Osteocyte (in vitro differentiated cells): ENCODE measurements at regions not wholly inside any gene's neighbourhood (a gene's known extent, or its start where the extent isn't known, plus 50 kb on each side); places are given as distances from the start of the nearest gene placed in this dataset.

Experiments
- DNase-seq: peaks from one replicate; pipeline ENCODE4 v3.0.0; 2021; ENCODE audit warnings: mixed read lengths; ENCODE audit not compliant: unreplicated experiment; ENCODE audit errors: extremely low spot score
- H3K27ac Mint-ChIP-seq: one replicate; pipeline ENCODE4 v1.8.0; 2021; ENCODE audit warnings: mild to moderate bottlenecking, mixed read lengths; ENCODE audit not compliant: unreplicated experiment
- H3K27me3 Mint-ChIP-seq: one replicate; pipeline ENCODE4 v1.8.0; 2021; ENCODE audit warnings: mixed read lengths; ENCODE audit not compliant: unreplicated experiment
- H3K36me3 Mint-ChIP-seq: one replicate; pipeline ENCODE4 v1.8.0; 2021; ENCODE audit warnings: mixed read lengths; ENCODE audit not compliant: unreplicated experiment
- H3K4me1 Mint-ChIP-seq: one replicate; pipeline ENCODE4 v1.8.0; 2021; ENCODE audit warnings: mixed read lengths; ENCODE audit not compliant: unreplicated experiment
- H3K4me3 Mint-ChIP-seq: one replicate; pipeline ENCODE4 v1.8.0; 2021; ENCODE audit warnings: mild to moderate bottlenecking, moderate library complexity, mixed read lengths; ENCODE audit not compliant: unreplicated experiment
- H3K9me3 Mint-ChIP-seq: one replicate; pipeline ENCODE4 v1.8.0; 2021; ENCODE audit warnings: mixed read lengths; ENCODE audit not compliant: unreplicated experiment
- CTCF ChIP-seq: fragments of 200-600 bp; sonication (generic); IDR thresholded peaks from 2 replicates; pipeline ENCODE4 v1.5.0; 2021; ENCODE audit warnings: antibody characterized with exemption, mild to moderate bottlenecking, moderate library complexity

- Mint-ChIP-seq H3K27ac (no peak overlapping the region), H3K36me3 (peaks cover 1% of the 10 kb centered on the region), H3K27me3 (no peaks in the 10 kb centered on the region), H3K9me3 (peaks cover 45% of the 10 kb centered on the region), H3K4me1 (no peaks in the 10 kb centered on the region), H3K4me3 (no peak overlapping the region)
- no peak for DNase-seq
- no peak for TF ChIP-seq CTCF
Measured at GRCh38 chr9:78521680-78522079, 224.8 kb downstream of the PSAT1 start.

GRCh38 chr9:78525986-78526560 lies 229.1 kb downstream of the PSAT1 start:
- Mint-ChIP-seq H3K27ac (no peak overlapping the region), H3K36me3 (no peaks in the 10 kb centered on the region), H3K27me3 (no peaks in the 10 kb centered on the region), H3K4me3 (no peak overlapping the region), H3K9me3 (peaks cover 19% of the 10 kb centered on the region), H3K4me1 (no peaks in the 10 kb centered on the region)
- TF ChIP-seq CTCF: no peak
- no peak for DNase-seq

GRCh38 chr9:78533500-78533899 lies 236.6 kb downstream of the PSAT1 start:
- H3K27ac Mint-ChIP-seq: no peak overlapping the region
- no peaks in the 10 kb centered on the region for H3K9me3 Mint-ChIP-seq
- no peaks in the 10 kb centered on the region for H3K4me1 Mint-ChIP-seq
- TF ChIP-seq CTCF: no peak
- no peaks in the 10 kb centered on the region for H3K36me3 Mint-ChIP-seq
- DNase-seq: no peak
- H3K27me3 Mint-ChIP-seq: no peaks in the 10 kb centered on the region
- H3K4me3 Mint-ChIP-seq: no peak overlapping the region

GRCh38 chr9:78539188-78539587 lies 242.3 kb downstream of the PSAT1 start:
- Mint-ChIP-seq H3K27ac (no peak overlapping the region), H3K36me3 (no peaks in the 10 kb centered on the region), H3K9me3 (no peaks in the 10 kb centered on the region), H3K4me3 (no peak overlapping the region), H3K27me3 (no peaks in the 10 kb centered on the region), H3K4me1 (peaks cover 2% of the 10 kb centered on the region)
- DNase-seq: no peak
- no peak for TF ChIP-seq CTCF

GRCh38 chr9:78539904-78540303 lies 243.0 kb downstream of the PSAT1 start:
- Mint-ChIP-seq H3K4me3 (no peak overlapping the region), H3K9me3 (no peaks in the 10 kb centered on the region), H3K27ac (no peak overlapping the region), H3K36me3 (no peaks in the 10 kb centered on the region), H3K27me3 (no peaks in the 10 kb centered on the region), H3K4me1 (peaks cover 2% of the 10 kb centered on the region)
- DNase-seq: no peak
- TF ChIP-seq CTCF: no peak
